Skin epidermis (tissue), 12 donors: ENCODE measurements at regions not wholly inside any gene's neighbourhood (a gene's known extent, or its start where the extent isn't known, plus 50 kb on each side); places are given as distances from the start of the nearest gene placed in this dataset.

Experiments used
- H3K27ac ChIP-seq, 21 experiments: fragments of 200-600 bp; sonication (generic) in 11 of 21; one replicate each; pipeline ENCODE4 v1.5.0; 2020; ENCODE audit warnings: mild to moderate bottlenecking in 3 of 21, inconsistent platforms in 2 of 21, moderate library complexity in 2 of 21
- H3K4me3 ChIP-seq, 7 experiments: fragments of 200-600 bp; sonication (generic) in 2 of 7; one replicate each; pipeline ENCODE4 v1.5.0; 2020; ENCODE audit warnings: inconsistent platforms in 2 of 7, mild to moderate bottlenecking in 2 of 7, moderate library complexity in 1 of 7

GRCh38 chr1:80926531-80926930, 874.2 kb upstream of the ADGRL2 start:
- no peak overlapping the region for H3K4me3 ChIP-seq
- no peak overlapping the region for H3K27ac ChIP-seq

- H3K27ac ChIP-seq, result no peak overlapping the region
- H3K4me3 ChIP-seq, result no peak overlapping the region
Observed at GRCh38 chr1:80925130-80925805, 875.5 kb upstream of the ADGRL2 start.

DNA sequence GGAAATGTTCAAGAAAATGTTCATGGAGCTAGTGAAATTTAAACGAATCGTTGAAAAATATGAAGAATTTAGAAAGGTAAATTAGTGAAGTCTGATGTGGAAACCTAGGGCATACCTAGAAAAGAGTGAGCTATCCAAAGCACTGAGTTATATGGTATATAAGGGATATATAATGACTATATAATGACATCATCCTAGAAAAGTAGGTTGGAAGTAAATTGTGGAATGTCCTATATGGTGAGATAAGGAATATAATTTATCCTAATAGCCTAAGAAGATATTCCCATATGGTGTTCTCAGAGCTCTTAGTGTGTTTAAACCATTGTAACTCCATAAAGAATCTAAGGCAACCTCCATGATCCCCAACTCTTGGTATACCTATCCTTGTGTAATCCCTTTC, 876.4 kb upstream of the ADGRL2 start:
- no peak overlapping the region for H3K27ac ChIP-seq
- no peak overlapping the region for H3K4me3 ChIP-seq

GRCh38 chr1:80922906-80923305, 877.8 kb upstream of the ADGRL2 start:
- no peak overlapping the region for H3K27ac ChIP-seq
- H3K4me3 ChIP-seq, result no peak overlapping the region

- no peak overlapping the region for H3K27ac ChIP-seq
Observed at GRCh38 chr1:80919426-80919825, 881.3 kb upstream of the ADGRL2 start.

DNA sequence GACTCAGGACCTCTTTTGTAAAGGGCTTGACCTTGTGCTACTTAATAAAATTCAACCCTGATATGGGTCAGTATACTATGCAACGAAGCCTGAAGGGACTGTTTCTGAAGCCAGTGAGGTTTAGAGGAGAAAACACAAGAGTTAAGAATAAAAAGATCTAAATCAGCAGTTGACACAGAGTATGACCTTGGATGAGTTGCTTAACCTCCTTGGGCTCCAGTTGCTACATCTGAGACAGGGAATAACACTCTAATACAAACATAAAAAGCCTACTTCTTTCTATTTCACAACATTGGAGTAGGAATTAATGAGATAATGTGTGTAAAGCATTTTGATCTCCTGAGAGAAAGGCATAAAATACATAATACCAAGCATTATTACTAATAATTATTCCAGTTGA, 882.4 kb upstream of the ADGRL2 start:
- H3K27ac ChIP-seq, result no peak overlapping the region
- H3K4me3 ChIP-seq, result no peak overlapping the region

More at GRCh38 chr1:80919426-80919825, 881.3 kb upstream of the ADGRL2 start:
- no peak overlapping the region for H3K4me3 ChIP-seq

DNA sequence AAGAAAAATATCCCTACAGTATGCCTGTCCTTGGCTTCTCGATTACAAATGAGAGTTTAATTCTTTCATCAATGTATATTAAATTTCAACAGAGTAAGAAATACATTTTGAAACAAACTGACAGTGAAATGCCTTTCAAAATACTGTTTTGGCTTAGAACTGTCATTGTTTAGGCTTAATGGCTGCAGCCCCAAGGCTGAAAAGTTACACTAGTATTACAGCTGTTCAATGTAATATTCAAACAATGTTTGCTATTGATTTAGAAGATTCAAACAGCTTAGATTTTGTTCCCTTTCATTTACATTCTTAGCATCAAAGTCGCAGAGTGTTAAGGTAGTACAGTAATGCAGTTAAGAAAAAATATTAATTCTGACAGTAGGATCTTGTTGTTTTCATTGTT, 882.9 kb upstream of the ADGRL2 start:
- Histone ChIP-seq H3K27ac (no peak overlapping the region), H3K4me3 (no peak overlapping the region)

DNA sequence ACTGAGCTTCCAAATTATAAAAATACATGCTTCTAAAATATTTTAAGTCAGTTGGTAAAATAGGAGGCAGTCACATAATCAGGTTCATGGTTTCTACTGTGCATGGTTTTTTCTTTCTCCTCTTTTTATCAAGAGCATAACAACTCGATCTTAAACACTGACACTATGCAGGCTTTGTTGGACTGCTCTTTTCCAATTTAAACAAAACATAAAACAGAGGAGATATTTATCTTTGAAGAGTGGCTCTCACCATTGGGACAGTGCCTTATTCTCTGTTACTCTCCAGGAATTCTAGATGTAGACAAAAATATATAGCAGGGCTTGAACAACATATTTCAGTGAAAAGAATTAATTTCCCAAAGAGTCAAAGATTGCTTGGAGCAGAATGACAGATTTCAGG, 883.5 kb upstream of the ADGRL2 start:
- H3K27ac ChIP-seq, result no peak overlapping the region

DNA sequence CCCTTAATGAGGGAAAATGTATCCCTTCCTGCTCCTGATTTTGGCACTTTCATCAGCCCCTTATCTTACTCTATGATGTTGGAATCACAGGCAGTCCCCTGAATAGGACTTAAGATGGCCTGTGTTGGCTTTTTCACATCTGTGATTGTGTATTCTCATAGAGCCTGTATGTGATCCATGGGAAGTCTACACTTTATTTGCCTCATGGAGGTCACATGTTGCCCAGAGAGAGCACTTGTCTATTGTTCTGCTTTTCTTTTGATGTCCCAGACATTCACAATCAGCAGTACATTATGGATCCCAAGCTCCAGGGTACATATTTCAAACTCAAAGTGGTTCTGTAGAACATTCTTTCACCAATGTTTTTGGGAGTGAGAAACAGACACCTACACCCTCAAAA, 885.2 kb upstream of the ADGRL2 start:
- H3K27ac ChIP-seq, result no peak overlapping the region
- H3K4me3 ChIP-seq, result no peak overlapping the region

More for the DNA sequence above, 883.5 kb upstream of the ADGRL2 start:
- no peak overlapping the region for H3K4me3 ChIP-seq

DNA sequence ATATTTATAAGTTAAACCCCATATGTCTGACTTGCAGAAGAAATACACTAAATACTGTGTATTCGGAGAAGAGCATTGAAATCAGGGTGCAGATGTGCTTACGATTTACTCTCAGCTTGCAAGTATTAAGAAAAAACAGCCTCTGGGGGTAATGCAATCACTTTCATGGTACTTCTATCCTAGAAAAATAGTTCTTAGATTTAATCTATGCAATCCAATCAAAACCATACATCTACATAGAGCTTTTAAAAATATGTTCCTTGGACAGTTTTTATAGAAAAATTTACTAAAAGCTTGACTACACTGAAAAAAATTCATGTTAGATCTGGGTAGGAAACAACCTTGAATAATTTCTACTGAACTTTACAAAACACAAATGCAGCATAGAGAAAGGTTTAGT, 890.3 kb upstream of the ADGRL2 start:
- no peak overlapping the region for H3K4me3 ChIP-seq

DNA sequence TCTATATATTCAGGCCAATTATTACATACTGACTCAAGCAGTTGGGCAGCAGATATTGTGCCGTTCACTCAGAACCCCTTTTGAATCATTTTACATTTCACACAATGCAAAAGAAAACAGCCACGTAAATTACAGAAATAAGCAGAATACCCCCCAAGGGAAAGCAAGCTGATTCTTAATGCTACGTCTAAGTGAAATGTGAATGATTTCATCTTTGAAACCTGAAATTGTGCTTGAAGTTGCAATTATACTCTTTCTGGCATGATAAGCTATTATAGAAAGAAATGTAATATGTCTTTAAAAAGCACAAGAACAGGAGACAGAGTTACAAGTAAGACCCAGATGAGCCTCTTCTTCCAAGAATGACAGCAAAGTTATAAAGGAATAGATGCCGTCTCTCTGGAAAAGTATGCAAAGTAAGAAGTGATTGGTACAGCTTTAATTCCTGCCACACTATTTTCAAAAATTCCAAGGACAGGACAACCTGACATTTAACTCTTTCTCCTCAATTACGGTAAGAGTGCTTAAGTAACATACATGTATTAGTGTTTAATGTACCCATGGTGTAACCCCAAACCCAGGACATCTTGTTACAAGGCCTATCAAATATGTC, 891.5 kb upstream of the ADGRL2 start:
- no peak overlapping the region for H3K4me3 ChIP-seq
- no peak overlapping the region for H3K27ac ChIP-seq

More for the DNA sequence above, 890.3 kb upstream of the ADGRL2 start:
- H3K27ac ChIP-seq, result no peak overlapping the region

DNA sequence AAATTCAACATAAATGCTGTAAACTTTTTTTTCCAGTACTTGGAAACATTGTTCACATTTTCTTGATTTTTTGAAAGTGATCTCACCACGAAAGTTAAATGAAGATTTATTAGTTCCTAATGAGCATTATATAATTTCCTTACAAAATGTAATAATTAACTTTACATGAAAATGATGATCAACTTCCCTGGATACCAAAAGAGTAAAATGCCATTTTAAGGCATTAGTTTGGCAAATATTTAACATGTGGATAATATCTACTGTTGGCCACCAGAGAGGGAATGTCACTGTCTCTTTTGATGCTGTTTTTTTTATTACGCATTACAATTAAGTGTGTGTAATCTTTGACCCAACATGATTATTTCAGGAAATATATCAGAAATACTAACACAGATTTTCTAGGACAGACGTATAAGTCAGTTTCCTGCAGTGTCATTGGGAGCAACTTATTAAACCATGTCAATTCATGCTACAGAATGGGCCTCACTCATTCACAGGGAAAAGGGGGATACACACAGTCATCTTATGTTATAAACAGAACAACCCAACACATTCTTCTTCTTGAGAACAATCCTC, 903.9 kb upstream of the ADGRL2 start:
- no peak overlapping the region for H3K27ac ChIP-seq
- no peak overlapping the region for H3K4me3 ChIP-seq

DNA sequence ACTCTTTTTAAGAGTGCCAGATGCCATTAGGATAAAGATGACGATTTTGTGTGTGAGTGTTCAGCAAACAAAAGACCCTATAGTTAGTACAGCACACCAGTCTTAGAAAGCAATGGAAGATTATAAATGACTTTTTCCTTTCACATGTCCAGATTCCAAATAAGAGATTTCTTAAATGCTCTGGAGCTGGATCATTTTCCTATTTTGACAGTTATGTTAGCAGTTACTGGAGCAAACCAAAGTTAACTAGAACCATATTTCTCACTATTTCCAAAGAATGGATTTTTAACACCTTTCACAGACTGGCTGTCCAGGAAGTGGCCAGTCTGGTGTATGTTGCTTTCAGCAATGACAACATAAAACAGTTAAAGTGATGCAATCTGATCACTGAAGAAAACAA, 905.8 kb upstream of the ADGRL2 start:
- Histone ChIP-seq H3K27ac (no peak overlapping the region), H3K4me3 (no peak overlapping the region)

DNA sequence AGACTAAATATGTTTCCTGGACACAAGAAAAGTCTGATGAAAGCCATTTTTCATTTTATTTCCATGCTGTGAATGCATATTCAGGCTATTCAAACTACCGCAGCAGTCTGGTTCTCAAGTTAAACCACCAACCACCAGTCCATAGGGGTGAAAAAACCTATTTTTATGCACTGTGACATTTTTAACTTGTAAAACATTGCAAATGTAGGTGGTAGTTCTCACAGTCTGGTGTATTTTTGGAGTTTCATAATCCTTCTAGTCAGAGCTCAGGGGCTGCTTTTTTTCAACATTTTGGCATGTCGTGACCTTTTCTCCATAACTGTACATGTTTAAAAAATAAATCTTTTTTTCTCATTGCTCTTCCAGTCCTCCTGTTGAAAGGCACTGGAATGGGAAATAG, 907.6 kb upstream of the ADGRL2 start:
- Histone ChIP-seq H3K27ac (no peak overlapping the region), H3K4me3 (no peak overlapping the region)

GRCh38 chr1:80892539-80892938, 908.2 kb upstream of the ADGRL2 start:
- H3K27ac ChIP-seq, result no peak overlapping the region
- H3K4me3 ChIP-seq, result no peak overlapping the region

DNA sequence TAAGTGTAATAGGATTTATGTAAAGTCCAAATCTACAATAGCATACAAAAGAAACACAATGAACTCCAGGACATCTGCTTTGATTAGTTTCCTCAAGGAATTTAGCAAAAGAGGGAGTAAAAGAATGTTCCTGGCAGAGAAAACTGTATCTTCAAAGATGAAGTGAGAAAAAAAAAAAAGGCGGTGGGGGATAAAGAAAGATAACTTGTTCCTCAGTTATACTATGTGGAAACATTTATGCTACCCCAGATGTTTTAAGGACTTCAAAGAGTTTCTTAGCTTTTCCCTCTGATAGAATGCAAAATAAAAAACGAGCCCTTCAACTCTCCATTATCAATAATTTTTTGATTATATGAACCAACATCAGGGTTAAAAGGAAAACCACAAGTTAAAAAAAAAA, 908.9 kb upstream of the ADGRL2 start:
- H3K27ac ChIP-seq, result no peak overlapping the region
- no peak overlapping the region for H3K4me3 ChIP-seq

- H3K27ac ChIP-seq, result no peak overlapping the region
- no peak overlapping the region for H3K4me3 ChIP-seq
Observed at GRCh38 chr1:80882553-80882952, 918.2 kb upstream of the ADGRL2 start.

GRCh38 chr1:80878343-80878742, 922.4 kb upstream of the ADGRL2 start:
- H3K27ac ChIP-seq, result no peak overlapping the region
- no peak overlapping the region for H3K4me3 ChIP-seq

DNA sequence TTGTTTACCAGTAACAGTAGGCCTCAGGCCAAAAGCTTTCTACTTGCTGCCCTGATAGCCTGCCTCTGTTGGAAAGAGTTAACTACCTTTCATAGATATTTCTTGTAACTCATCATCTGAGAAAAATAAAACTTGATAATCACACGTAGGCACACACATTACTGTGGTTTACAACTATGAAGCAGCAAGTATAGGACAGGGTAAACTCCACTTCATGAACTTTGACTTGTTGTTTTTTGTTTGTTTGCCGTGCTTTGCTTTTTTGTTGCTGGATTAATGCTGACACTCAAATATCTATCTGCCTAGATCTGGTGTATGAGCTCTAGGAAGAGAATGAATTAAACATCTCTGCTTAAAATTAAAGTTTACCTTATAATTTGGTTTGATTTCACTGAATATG, 924.7 kb upstream of the ADGRL2 start:
- no peak overlapping the region for H3K4me3 ChIP-seq
- no peak overlapping the region for H3K27ac ChIP-seq

DNA sequence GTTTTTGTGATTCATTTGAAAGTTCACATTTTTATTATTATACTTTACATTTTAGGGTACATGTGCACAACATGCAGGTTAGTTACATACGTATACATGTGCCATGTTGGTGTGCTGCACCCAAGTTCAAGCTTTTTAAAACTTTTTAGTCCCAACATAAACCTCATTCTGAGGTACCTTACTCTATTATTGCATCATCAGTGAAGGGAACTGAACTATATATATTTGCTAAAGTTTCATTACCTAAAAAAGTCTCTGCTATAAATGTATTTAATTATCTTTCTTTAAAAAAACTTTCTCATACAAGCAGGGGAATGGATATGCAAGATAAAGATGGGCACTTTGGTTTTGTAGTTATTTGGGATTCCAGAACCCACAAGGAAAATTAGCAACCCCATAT, 931.4 kb upstream of the ADGRL2 start:
- Histone ChIP-seq H3K27ac (no peak overlapping the region), H3K4me3 (no peak overlapping the region)

DNA sequence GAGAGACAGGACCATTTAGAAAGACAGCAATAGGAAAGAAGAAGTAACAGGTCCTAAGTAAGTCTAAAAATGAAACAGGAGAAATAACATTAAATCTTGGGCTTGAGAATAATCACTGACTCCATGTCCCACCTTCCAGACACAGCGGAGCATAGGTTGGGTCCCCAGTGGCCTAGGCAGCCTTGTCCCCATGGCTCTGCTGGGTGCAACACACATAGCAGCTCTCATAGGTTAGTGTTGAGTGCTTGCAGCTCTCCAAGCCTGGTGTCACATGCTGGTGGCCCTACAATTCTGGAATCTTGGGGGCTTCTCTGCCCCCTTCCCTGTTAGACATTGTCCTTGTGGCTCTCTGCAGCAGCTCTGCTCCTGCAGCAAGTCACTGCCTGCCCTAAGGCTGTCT, 952.8 kb upstream of the ADGRL2 start:
- no peak overlapping the region for H3K27ac ChIP-seq
- H3K4me3 ChIP-seq, result no peak overlapping the region

DNA sequence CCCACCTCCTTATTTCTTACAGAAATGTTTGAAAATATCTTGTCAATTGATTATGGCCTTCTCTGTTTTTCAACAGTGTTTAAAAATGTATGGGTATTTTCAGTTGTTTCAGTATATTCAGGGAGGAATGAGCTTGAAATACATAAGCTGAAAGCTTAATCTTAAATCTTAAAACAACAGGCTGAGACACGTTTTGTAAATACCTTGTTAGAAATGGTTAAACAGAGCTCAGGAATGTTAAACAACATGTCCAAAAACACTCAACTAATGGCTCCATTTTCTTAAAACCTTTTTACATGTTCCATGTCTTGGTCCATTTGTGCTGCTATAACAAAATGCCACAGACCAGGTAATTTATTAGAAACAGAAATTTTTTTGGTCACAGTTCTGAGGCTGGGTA, 953.8 kb upstream of the ADGRL2 start:
- H3K27ac ChIP-seq, result no peak overlapping the region
- H3K4me3 ChIP-seq, result no peak overlapping the region
